Posterior vena cava (tissue), 2 donors: ENCODE measurements at regions not wholly inside any gene's neighbourhood (a gene's known extent, or its start where the extent isn't known, plus 50 kb on each side); places are given as distances from the start of the nearest gene placed in this dataset.

Source experiments
- DNase-seq: peaks from one replicate; pipeline ENCODE4 v3.0.0-alpha.2; 2020; ENCODE audit warnings: low spot score
- intact Hi-C, 2 donors: fragments of 100-400 bp; cut with DNase I; formaldehyde crosslinking; loops; one replicate each; pipeline versions ENCODE4 v1.14.1 to v1.14.2; 2022 to 2023
- donor health status: DM: yes; HTN: yes; CAD: no.
- donor health status: DM: yes; HTN: yes; CAD: no.

- intact Hi-C loops: no loop called here
Observed at GRCh38 chr4:148737061-148737770, 295.0 kb upstream of the NR3C2 start.

GRCh38 chr4:148735432-148736155 is 293.4 kb upstream of the NR3C2 start:
- intact Hi-C loops: no loop called here
- DNase-seq: no peak

More at GRCh38 chr4:148737061-148737770, 295.0 kb upstream of the NR3C2 start:
- DNase-seq: no peak

- DNase-seq: no peak
- intact Hi-C loops: no loop called here
Observed at GRCh38 chr4:148730766-148731165, 288.6 kb upstream of the NR3C2 start.

- no peak for DNase-seq
- intact Hi-C loops: no loop called here
Observed at GRCh38 chr4:148730082-148730640, 287.9 kb upstream of the NR3C2 start.

- intact Hi-C loops: no loop called here
- DNase-seq: no peak
Observed at GRCh38 chr4:148717988-148718387, 275.8 kb upstream of the NR3C2 start.

GRCh38 chr4:148716431-148717052 is 274.3 kb upstream of the NR3C2 start:
- no peak for DNase-seq
- intact Hi-C loops: no loop called here

- DNase-seq: no peak
- intact Hi-C loops: no loop called here
Observed at GRCh38 chr4:148704291-148704690, 262.1 kb upstream of the NR3C2 start.

- no peak for DNase-seq
- intact Hi-C loops: no loop called here
Observed at GRCh38 chr4:148694702-148695101, 252.5 kb upstream of the NR3C2 start.

GRCh38 chr4:148693913-148694649 is 251.9 kb upstream of the NR3C2 start:
- intact Hi-C loops: no loop called here
- DNase-seq: no peak

- no peak for DNase-seq
Observed at GRCh38 chr4:148692242-148692641, 250.0 kb upstream of the NR3C2 start.

GRCh38 chr4:148686449-148686848 is 244.2 kb upstream of the NR3C2 start:
- DNase-seq: no peak
- intact Hi-C loops: no loop called here

More at GRCh38 chr4:148692242-148692641, 250.0 kb upstream of the NR3C2 start:
- intact Hi-C loops: no loop called here

- no peak for DNase-seq
- intact Hi-C loops: no loop called here
Observed at GRCh38 chr4:148684638-148685037, 242.4 kb upstream of the NR3C2 start.

GRCh38 chr4:148680884-148681283 is 238.7 kb upstream of the NR3C2 start:
- intact Hi-C loops: no loop called here

GRCh38 chr4:148676344-148676743 is 234.1 kb upstream of the NR3C2 start:
- no peak for DNase-seq
- intact Hi-C loops: no loop called here

More at GRCh38 chr4:148680884-148681283, 238.7 kb upstream of the NR3C2 start:
- no peak for DNase-seq

- intact Hi-C loops: no loop called here
- DNase-seq: no peak
Observed at GRCh38 chr4:148674876-148675275, 232.7 kb upstream of the NR3C2 start.

GRCh38 chr4:148664636-148665035 is 222.4 kb upstream of the NR3C2 start:
- intact Hi-C loops: loop anchor here in 1 of 2 donors (5.0 kb wide), 1 partner anchor 797 kb away; no protein-coding TSS in a partner anchor
- no peak for DNase-seq

- no peak for DNase-seq
- intact Hi-C loops: no loop called here
Observed at GRCh38 chr4:148654131-148654530, 211.9 kb upstream of the NR3C2 start.

- DNase-seq: no peak
- intact Hi-C loops: loop anchor here in 1 of 2 donors (2.0 kb wide), 1 partner anchor 63 kb away; no protein-coding TSS in a partner anchor
Observed at GRCh38 chr4:148653681-148654080, 211.5 kb upstream of the NR3C2 start.

- intact Hi-C loops: loop anchor here in 1 of 2 donors (2.0 kb wide), 1 partner anchor 61 kb away; no protein-coding TSS in a partner anchor
- no peak for DNase-seq
Observed at GRCh38 chr4:148651991-148652390, 209.8 kb upstream of the NR3C2 start.
